Skeletal muscle satellite cell (primary cell): ENCODE measurements at regions not wholly inside any gene's neighbourhood (a gene's known extent, or its start where the extent isn't known, plus 50 kb on each side); places are given as distances from the start of the nearest gene placed in this dataset.
"Not testable (repeated sequence)": the region's sequence is repeated elsewhere in the genome, so short reads cannot be mapped to it uniquely, and the experiment has no call there.

Experiments
- H3K27me3 ChIP-seq: 2 replicates; pipeline ENCODE4 v1.7.0; 2013; ENCODE audit warnings: low read length; ENCODE audit not compliant: control insufficient read depth, insufficient read depth
- H3K36me3 ChIP-seq: 2 replicates; pipeline ENCODE4 v1.7.0; 2013; ENCODE audit warnings: mild to moderate bottlenecking, control low read depth, low read length; ENCODE audit not compliant: insufficient read depth
- H3K4me1 ChIP-seq: 2 replicates; pipeline ENCODE4 v1.7.0; 2013; ENCODE audit warnings: low read length; ENCODE audit not compliant: control insufficient read depth, insufficient read depth
- H3K4me2 ChIP-seq: 2 replicates; pipeline ENCODE4 v1.7.0; 2013; ENCODE audit warnings: mild to moderate bottlenecking, low read length
- H3K4me3 ChIP-seq: 2 replicates; pipeline ENCODE4 v1.7.0; 2013; ENCODE audit warnings: low read length
- H3K9ac ChIP-seq: 2 replicates; pipeline ENCODE4 v1.7.0; 2013; ENCODE audit warnings: mild to moderate bottlenecking, low read depth, low read length, moderate library complexity
- H3K9me3 ChIP-seq: replicated peaks from 2 replicates; pipeline ENCODE4 v1.7.0; 2013; ENCODE audit warnings: mild to moderate bottlenecking, control low read depth, low read length

DNA sequence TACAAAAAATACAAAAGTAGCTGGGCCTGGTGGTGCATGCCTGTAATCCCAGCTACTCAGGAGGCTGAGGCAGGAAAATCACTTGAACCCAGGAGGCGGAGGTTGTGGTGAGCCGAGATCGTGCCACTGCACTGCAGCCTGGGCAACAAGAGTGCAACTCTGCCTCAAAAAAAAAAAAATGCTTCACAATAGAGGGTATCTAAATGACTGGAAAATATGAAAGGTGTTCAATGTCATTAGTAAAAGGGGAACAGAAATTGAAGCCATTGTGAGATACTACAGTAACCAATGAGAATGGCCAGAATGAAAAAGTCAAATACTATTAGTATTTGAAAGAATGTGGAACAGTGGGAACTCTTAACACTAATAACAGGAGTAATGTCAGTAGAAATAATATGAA, 96.1 kb upstream of the FAM241A start:
- H3K27me3 ChIP-seq = not testable (repeated sequence)

DNA sequence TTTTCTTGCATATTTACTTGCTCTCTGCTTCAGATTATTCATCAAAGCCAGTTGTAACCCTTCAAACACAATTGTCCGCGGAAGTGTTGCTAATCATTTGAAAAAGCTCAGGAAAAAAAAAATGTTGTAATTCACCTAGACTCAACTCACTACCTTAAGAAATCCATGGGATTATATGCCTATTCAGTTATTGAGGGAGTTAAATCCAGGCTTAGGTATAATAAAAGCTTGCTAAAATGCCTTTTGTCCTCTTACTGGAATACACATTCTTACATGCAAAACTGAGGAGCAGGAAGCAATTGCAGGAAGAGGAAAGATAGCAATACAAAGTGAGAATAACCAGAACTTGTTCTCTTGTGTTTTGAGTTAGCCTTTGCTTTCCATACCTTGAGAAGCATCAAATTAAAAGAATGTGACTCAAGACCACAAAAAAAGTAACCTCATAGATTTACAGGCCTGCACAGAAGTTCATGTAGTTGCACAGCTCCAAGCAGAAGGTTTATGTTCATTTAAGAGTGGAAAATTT, 91.4 kb upstream of the FAM241A start:
- H3K27me3 ChIP-seq = no peaks in the 10 kb centered on the region
- no peak overlapping the region for H3K4me2 ChIP-seq
- no peaks in the 10 kb centered on the region for H3K36me3 ChIP-seq
- H3K4me1 ChIP-seq = peaks cover 4% of the 10 kb centered on the region
- no peaks in the 10 kb centered on the region for H3K9me3 ChIP-seq
- no peak overlapping the region for H3K9ac ChIP-seq
- no peak overlapping the region for H3K4me3 ChIP-seq

More for the DNA sequence above, 96.1 kb upstream of the FAM241A start:
- H3K9me3 ChIP-seq, H3K9ac ChIP-seq, H3K4me3 ChIP-seq, H3K4me2 ChIP-seq, H3K36me3 ChIP-seq, H3K4me1 ChIP-seq: not testable (repeated sequence)

DNA sequence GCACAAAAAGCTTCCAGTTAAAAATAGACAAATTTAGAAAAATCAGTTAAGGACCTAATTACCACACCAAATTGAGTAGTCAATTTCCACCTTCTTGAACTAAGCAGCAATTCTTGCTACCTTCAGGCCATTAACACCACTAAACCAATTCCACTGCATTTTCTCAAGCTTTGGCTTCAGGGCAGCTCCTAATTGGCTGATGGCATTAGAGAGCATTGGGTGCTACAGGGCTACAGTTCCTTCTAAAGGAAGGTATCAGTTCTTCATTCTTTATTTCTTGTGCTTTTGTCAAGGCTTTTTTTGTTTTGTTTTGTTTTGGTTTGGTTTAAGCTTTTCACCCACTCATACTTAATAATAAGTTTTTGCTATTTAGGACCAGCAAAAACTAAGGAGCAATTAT, 90.2 kb upstream of the FAM241A start:
- Histone ChIP-seq H3K4me2 (no peak overlapping the region), H3K9me3 (no peaks in the 10 kb centered on the region), H3K36me3 (no peaks in the 10 kb centered on the region), H3K4me1 (peaks cover 4% of the 10 kb centered on the region), H3K27me3 (no peaks in the 10 kb centered on the region), H3K9ac (no peak overlapping the region), H3K4me3 (no peak overlapping the region)

DNA sequence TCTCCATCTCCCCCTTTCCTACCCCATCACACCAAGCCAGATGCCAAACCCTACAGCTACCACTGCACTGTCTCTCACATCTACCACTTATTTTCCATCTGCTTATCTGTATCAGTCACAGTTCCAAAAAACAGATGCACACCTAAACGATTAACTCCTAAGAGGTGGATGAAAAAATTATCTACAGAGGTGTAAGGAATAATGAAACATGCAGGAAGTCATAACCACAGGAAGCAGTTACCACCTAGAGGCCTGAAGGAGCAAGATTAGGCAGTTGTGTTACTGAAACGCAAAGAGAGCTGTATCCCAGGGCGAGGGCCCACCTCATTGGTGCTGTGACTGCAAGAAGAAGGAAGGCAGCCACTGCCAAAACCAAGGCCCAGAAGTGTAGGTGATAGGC, 87.8 kb upstream of the FAM241A start:
- H3K9ac ChIP-seq = no peak overlapping the region
- H3K9me3 ChIP-seq = no peaks in the 10 kb centered on the region
- H3K27me3 ChIP-seq = no peaks in the 10 kb centered on the region
- H3K4me3 ChIP-seq = no peak overlapping the region
- H3K4me2 ChIP-seq = no peak overlapping the region
- H3K4me1 ChIP-seq = peaks cover 4% of the 10 kb centered on the region
- no peaks in the 10 kb centered on the region for H3K36me3 ChIP-seq

DNA sequence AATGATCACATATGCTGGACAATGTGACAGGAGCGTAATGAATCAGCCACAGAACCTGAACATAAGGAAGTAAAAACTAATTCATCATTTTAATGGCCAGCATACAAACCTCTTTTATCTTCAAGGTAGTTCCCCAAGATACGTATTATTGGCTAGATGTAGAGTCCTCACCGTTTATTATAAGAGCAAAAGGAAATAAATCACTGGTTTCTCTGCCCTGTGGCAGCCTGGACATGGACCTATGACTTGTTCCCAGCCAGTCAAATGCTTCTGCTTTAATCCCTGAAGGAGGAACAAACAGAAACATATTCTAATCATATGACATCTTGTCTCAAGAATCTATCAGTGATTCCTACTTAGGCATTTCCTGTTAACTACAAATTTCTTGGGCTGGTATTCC, 86.8 kb upstream of the FAM241A start:
- Histone ChIP-seq H3K27me3 (no peaks in the 10 kb centered on the region), H3K4me2 (no peak overlapping the region), H3K4me3 (no peak overlapping the region), H3K9me3 (no peaks in the 10 kb centered on the region), H3K36me3 (no peaks in the 10 kb centered on the region), H3K4me1 (peaks cover 4% of the 10 kb centered on the region), H3K9ac (no peak overlapping the region)

DNA sequence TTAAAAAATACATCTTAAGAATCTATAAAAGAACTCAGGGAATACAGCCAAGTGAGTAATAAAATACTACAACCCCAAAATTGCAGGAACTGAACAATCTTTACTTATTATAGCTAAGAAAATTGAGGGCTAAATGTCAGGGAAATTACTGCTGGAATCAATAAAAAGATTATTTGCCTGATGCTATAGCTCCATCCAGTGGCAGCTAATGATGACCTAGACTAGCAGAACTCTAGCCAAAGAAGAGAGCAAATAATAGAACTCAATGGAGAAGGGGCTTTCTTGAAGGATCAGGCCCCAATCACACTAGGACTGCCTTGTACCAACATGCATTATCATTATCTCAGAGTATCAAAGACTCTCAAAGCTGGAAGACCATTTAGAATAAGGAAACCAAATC, 85.0 kb upstream of the FAM241A start:
- Histone ChIP-seq H3K9me3 (no peaks in the 10 kb centered on the region), H3K4me1 (peaks cover 4% of the 10 kb centered on the region), H3K9ac (no peak overlapping the region), H3K27me3 (no peaks in the 10 kb centered on the region), H3K4me3 (no peak overlapping the region), H3K36me3 (no peaks in the 10 kb centered on the region), H3K4me2 (no peak overlapping the region)

DNA sequence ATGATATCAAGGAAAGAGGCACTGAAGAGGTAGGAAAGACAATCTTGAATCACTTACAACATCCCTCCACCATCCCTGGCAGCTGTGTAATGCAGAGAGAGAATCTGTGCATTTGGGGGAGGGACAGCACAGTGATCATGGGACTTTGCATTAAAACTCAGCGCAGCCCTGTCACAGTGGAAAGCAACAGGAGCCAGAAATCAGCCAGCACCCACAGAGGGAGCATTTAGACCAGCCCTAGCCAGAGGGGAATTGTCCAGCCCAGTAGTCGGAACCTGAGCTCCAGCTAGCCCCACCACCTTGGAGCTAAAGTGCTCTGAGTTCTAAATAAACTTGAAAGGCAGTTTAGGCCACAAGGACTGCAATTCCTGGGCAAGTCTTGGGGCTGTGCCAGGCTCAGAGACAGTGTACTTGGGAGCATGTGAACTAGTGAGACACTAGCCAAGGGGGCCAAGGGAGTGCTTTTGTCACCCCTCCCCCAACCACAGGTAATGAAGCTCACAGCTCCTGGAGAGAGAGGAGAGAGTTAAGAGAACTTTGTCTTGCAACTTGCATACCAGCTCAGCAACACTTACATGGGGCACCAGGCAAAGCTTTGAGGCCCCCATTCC, 83.9 kb upstream of the FAM241A start:
- H3K36me3 ChIP-seq = no peaks in the 10 kb centered on the region
- no peak overlapping the region for H3K4me3 ChIP-seq
- H3K27me3 ChIP-seq = no peaks in the 10 kb centered on the region
- no peak overlapping the region for H3K4me2 ChIP-seq
- no peak overlapping the region for H3K9ac ChIP-seq
- peaks cover 4% of the 10 kb centered on the region for H3K4me1 ChIP-seq
- H3K9me3 ChIP-seq = no peaks in the 10 kb centered on the region

DNA sequence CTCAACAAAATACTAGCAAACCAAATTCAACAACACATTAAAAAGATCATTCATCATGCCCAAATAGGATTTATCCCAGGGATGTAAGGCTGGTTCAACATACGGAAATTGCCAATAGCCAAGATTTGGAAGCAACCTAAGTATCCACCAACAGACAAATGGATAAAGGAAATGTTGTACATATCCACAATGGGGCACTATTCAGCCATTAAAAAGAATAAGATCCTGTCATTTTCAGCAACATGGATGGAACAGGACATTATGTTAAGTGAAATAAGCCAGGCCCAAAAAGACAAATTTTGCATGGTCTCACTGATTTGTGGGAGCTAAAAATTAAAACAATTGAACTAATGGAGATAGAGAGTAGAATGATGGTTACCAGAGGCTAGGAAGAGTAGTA, 82.0 kb upstream of the FAM241A start:
- Histone ChIP-seq H3K4me1 (peaks cover 4% of the 10 kb centered on the region), H3K27me3 (no peaks in the 10 kb centered on the region), H3K4me3 (no peak overlapping the region), H3K36me3 (no peaks in the 10 kb centered on the region), H3K9ac (no peak overlapping the region), H3K9me3 (no peaks in the 10 kb centered on the region), H3K4me2 (no peak overlapping the region)

DNA sequence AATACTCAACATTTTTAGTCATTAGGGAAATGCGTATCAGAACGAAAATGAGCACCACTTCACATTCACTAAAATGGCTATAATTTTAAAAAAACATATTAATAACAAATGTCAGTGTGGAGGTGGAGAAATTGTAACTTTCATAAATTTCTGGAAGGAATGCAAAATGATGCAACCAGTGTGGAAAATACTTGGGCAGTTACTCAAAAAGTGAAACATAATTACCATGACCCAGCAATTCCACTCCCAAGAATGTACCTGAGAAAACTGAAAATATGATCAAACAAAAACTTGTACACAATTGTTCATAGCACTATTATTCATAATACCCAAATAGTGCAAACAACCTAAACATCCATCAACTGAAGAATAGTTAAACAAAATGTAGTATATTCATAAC, 76.1 kb upstream of the FAM241A start:
- no peak overlapping the region for H3K9ac ChIP-seq
- no peak overlapping the region for H3K4me3 ChIP-seq
- no peaks in the 10 kb centered on the region for H3K4me1 ChIP-seq

DNA sequence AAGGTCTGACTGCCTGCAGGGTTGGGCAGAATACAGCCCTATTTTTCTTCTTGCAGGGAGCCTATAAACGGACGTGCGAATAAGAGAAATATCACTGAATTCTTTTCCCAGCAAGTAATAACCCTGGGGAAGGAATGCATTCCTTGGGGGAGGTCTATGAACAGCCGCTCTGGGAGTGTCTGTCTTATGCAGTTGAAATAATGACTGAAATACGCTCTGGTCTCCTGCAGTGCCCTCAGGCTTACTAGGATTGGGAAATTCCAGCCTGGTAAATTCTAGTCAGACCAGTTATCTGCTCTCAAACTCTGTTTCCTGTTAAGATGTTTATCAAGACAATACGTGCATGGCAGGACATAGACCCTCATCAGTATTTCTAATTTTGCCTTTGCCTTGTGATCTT, 72.1 kb upstream of the FAM241A start:
- H3K9me3 ChIP-seq = no peaks in the 10 kb centered on the region
- no peak overlapping the region for H3K4me2 ChIP-seq
- no peaks in the 10 kb centered on the region for H3K36me3 ChIP-seq
- no peak overlapping the region for H3K9ac ChIP-seq
- H3K27me3 ChIP-seq = no peaks in the 10 kb centered on the region
- H3K4me1 ChIP-seq = no peaks in the 10 kb centered on the region
- no peak overlapping the region for H3K4me3 ChIP-seq

More for the DNA sequence above, 76.1 kb upstream of the FAM241A start:
- no peaks in the 10 kb centered on the region for H3K36me3 ChIP-seq
- no peaks in the 10 kb centered on the region for H3K27me3 ChIP-seq
- H3K9me3 ChIP-seq = no peaks in the 10 kb centered on the region
- H3K4me2 ChIP-seq = no peak overlapping the region

DNA sequence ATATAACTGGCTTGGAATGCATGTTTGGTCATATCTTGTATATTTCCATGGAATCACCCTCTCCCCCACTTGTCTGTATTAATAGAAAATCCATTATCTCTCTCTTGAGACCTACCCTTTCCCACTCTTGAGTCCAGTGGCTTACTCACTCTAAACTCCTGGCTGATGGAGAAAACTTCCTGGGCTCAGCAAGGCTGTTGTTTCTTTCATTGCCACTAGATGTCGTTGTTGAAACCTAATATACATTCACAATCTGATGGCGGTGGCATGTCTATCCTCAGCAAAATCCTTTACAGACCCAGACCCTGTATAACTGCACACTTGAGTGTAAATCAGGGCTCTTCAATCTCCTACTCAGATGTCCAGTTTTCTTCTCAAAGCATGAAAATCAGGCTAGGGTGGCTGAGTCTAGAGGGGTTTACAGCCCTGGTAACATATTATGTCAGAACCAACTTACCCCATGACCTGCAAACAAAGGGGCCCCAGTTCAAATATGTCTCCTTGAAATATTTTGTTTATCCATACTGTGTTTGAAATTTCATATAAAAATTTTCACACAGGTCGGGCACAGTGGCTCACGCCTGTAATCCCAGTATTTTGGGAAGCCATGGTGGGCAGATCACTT, 70.0 kb upstream of the FAM241A start:
- H3K4me2 ChIP-seq = no peak overlapping the region

DNA sequence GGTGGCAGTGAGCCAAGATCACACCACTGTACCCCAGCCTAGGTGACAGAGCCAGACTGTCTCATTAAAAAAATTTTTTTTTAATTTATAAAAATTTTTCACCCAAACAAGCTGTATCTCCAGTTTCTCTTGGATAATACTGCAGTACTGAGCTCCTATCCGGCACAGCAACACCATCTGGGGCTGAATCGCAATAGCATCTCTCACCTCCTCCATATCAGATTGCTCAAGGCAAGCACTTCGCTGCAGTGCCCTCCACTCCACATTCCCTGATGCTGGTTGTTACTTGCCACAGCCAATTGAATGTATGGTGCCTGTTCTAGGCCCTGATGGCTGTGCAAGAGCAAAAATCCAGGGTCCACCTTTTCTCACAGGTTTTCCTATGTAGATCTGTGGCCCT, 69.3 kb upstream of the FAM241A start:
- H3K4me1 ChIP-seq = no peaks in the 10 kb centered on the region
- H3K4me3 ChIP-seq = no peak overlapping the region
- H3K4me2 ChIP-seq = no peak overlapping the region
- no peaks in the 10 kb centered on the region for H3K27me3 ChIP-seq
- no peak overlapping the region for H3K9ac ChIP-seq
- no peaks in the 10 kb centered on the region for H3K9me3 ChIP-seq
- H3K36me3 ChIP-seq = no peaks in the 10 kb centered on the region

More for the DNA sequence above, 70.0 kb upstream of the FAM241A start:
- Histone ChIP-seq H3K27me3 (no peaks in the 10 kb centered on the region), H3K9ac (no peak overlapping the region), H3K4me3 (no peak overlapping the region), H3K4me1 (no peaks in the 10 kb centered on the region), H3K9me3 (no peaks in the 10 kb centered on the region), H3K36me3 (no peaks in the 10 kb centered on the region)
